ENCODE measurements at regions not wholly inside any gene's neighbourhood (a gene's known extent, or its start where the extent isn't known, plus 50 kb on each side); places are given as distances from the start of the nearest gene placed in this dataset.

DNA sequence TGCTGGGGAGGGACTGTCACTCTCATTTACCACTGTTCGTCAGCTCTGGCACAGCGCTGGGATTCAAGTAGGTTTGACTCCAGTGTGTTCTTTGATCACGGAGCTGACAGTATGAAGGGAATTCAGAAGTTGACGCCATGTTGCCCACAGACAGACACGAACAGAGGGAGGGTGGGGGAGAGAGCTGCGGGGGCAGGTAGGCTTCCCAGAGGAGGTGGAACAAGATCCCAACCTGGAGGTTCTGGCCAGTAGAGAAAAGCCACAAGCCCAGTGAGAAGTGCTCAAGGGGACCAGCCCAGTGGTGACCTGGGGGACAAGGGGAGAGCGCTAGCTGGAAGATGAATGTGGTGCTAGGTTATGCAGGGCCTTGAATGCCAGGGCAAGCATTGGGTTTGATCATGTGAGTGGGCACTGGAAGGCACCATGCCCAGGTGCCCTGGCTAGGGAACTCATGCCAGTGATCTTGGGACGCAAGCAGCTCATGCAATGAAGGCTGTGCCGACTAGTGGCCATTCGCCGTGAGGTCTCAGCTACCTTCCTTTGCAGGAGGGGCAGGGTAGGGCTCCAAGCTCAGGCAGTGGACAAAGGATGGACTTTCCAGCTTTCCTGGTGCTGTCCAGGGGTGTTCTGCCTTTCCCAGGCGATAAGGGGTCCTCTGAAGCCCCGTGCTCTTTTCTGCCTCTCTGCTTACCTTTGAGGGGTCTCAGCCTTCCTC is 50.4 kb upstream of the APCDD1L start:
- WGBS, 2 donors (ENCODE audit: low coverage in 1 of 2), result 96% methylated on average over 4 of the region's 13 CpGs
- no peak for ATAC-seq
- H3K27ac ChIP-seq, result no peak overlapping the region
- no peaks in the 10 kb centered on the region for H3K27me3 ChIP-seq
- TF ChIP-seq, protein P1, sequence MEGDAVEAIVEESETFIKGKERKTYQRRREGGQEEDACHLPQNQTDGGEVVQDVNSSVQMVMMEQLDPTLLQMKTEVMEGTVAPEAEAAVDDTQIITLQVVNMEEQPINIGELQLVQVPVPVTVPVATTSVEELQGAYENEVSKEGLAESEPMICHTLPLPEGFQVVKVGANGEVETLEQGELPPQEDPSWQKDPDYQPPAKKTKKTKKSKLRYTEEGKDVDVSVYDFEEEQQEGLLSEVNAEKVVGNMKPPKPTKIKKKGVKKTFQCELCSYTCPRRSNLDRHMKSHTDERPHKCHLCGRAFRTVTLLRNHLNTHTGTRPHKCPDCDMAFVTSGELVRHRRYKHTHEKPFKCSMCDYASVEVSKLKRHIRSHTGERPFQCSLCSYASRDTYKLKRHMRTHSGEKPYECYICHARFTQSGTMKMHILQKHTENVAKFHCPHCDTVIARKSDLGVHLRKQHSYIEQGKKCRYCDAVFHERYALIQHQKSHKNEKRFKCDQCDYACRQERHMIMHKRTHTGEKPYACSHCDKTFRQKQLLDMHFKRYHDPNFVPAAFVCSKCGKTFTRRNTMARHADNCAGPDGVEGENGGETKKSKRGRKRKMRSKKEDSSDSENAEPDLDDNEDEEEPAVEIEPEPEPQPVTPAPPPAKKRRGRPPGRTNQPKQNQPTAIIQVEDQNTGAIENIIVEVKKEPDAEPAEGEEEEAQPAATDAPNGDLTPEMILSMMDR (IDR thresholded peaks at IDR 0.05), result no peak
- TF ChIP-seq EP300 (IDR thresholded peaks at IDR 0.05), result no peak
- TF ChIP-seq POLR2A (IDR thresholded peaks at IDR 0.05), result no peak
- no peak for TF ChIP-seq POLR2AphosphoS5 (IDR thresholded peaks at IDR 0.05)
- peaks cover 0 to 11% (median 0%) of the 10 kb centered on the region in 3 donors for H3K4me1 ChIP-seq
- H3K36me3 ChIP-seq, result no peaks in the 10 kb centered on the region
- H3K4me3 ChIP-seq, result no peak overlapping the region
- peaks cover 0 to 8% (median 0%) of the 10 kb centered on the region in 3 donors for H3K9me3 ChIP-seq

All from gastroesophageal sphincter (tissue), 4 donors.